Endothelial cell of umbilical vein (primary cell): ENCODE measurements at regions not wholly inside any gene's neighbourhood (a gene's known extent, or its start where the extent isn't known, plus 50 kb on each side); places are given as distances from the start of the nearest gene placed in this dataset.

Source experiments
- BruUV-seq: library from RNA; stranded (reverse); fragments of 400-500 nt; replicated peaks from 2 replicates; lab custom pipeline; 2021; lab: Mats Ljungman, UMichigan
- CTCF ChIA-PET: fragments of 300-600, 350-600 bp; sonication (Branson Sonifier 250); formaldehyde crosslinking; loops from one replicate; lab custom pipeline; 2021; ENCODE audit warnings: antibody characterized with exemption, inconsistent platforms; lab: Charles Lee
- POLR2A ChIA-PET: fragments of 300-600, 350-600 bp; sonication (Branson Sonifier 250); formaldehyde crosslinking; loops from one replicate; lab custom pipeline; 2021; ENCODE audit warnings: antibody characterized with exemption, inconsistent platforms; lab: Charles Lee
- DNase-seq: peaks from one replicate; pipeline ENCODE4 v3.0.0-alpha.2; 2011; ENCODE audit warnings: low read depth, low spot score
- FAIRE-seq: peaks from 2 replicates; lab custom pipeline; 2011; peaks lifted over from hg19 to GRCh38; lab: Jason Lieb, UNC
- H2AFZ ChIP-seq: 2 replicates; pipeline ENCODE4 v1.6.0; 2012; ENCODE audit warnings: low read depth, low read length, control low read depth, inconsistent platforms
- H3K27ac ChIP-seq: 2 replicates; pipeline ENCODE4 v1.5.1; 2011; ENCODE audit warnings: low read depth, mild to moderate bottlenecking, control low read depth, low read length, moderate library complexity; ENCODE audit not compliant: insufficient read depth
- H3K27me3 ChIP-seq, 2 experiments: 2 replicates each; pipeline versions ENCODE4 v1.6.0 to v1.6.1; 2011; ENCODE audit warnings: low read length in 2 of 2, mixed read lengths in 1 of 2; ENCODE audit not compliant: control insufficient read depth in 2 of 2, insufficient read depth in 2 of 2
- H3K36me3 ChIP-seq, 2 experiments: 2 replicates in 1 of 2; 3 replicates in 1 of 2; pipeline ENCODE4 v1.5.1; 2011; ENCODE audit warnings: low read length in 2 of 2, mild to moderate bottlenecking in 1 of 2, moderate library complexity in 1 of 2; ENCODE audit not compliant: control insufficient read depth in 2 of 2, insufficient read depth in 2 of 2; ENCODE audit errors: extremely low read depth in 1 of 2
- H3K4me1 ChIP-seq: 3 replicates; pipeline ENCODE4 v1.5.1; 2011; ENCODE audit warnings: mild to moderate bottlenecking, low read length; ENCODE audit not compliant: control insufficient read depth, insufficient read depth; ENCODE audit errors: extremely low read depth
- H3K4me2 ChIP-seq: 2 replicates; pipeline ENCODE4 v1.6.1; 2011; ENCODE audit warnings: low read length, control low read depth, mixed read lengths; ENCODE audit not compliant: insufficient read depth
- H3K4me3 ChIP-seq, 3 experiments: fragments of 200-600 bp in 1 of 3; sonication (generic), shearing (Covaris generic) in 1 of 3; replicated peaks in 1 of 3; 2 replicates each; pipeline ENCODE4 v1.5.1; 2011 to 2016; ENCODE audit warnings: control low read depth in 3 of 3, low read length in 3 of 3, mild to moderate bottlenecking in 2 of 3, inconsistent platforms in 1 of 3, low read depth in 1 of 3, moderate library complexity in 1 of 3; ENCODE audit not compliant: insufficient read depth in 1 of 3
- H3K79me2 ChIP-seq: 2 replicates; pipeline ENCODE4 v1.6.0; 2012; ENCODE audit warnings: low read length, inconsistent platforms; ENCODE audit not compliant: control insufficient read depth, insufficient read depth
- H3K9ac ChIP-seq: replicated peaks from 2 replicates; pipeline ENCODE3; 2011; ENCODE audit warnings: low read length, control low read depth; ENCODE audit not compliant: insufficient read depth; ENCODE audit errors: extremely low read depth
- H3K9me1 ChIP-seq: replicated peaks from 3 replicates; pipeline ENCODE4 v1.6.0; 2011; ENCODE audit warnings: mild to moderate bottlenecking, low read length; ENCODE audit not compliant: control insufficient read depth, insufficient read depth; ENCODE audit errors: extremely low read depth
- H3K9me3 ChIP-seq: replicated peaks from 2 replicates; pipeline ENCODE4 v1.5.1; 2012; ENCODE audit warnings: low read length, inconsistent platforms; ENCODE audit not compliant: control insufficient read depth, insufficient read depth
- H4K20me1 ChIP-seq: replicated peaks from 2 replicates; pipeline ENCODE3; 2011; ENCODE audit warnings: mild to moderate bottlenecking, low read length; ENCODE audit not compliant: control insufficient read depth, insufficient read depth; ENCODE audit errors: extremely low read depth
- CTCF ChIP-seq, 2 donors: IDR thresholded peaks; 1 replicate in 1 of 2; 2 replicates in 1 of 2; pipeline ENCODE4 v1.5.1; 2011; ENCODE audit warnings: low read length in 2 of 2, mild to moderate bottlenecking in 2 of 2, moderate library complexity in 2 of 2, control low read depth in 1 of 2, inconsistent platforms in 1 of 2, low read depth in 1 of 2; ENCODE audit not compliant: insufficient read depth in 1 of 2; ENCODE audit errors: extremely low read depth in 1 of 2
- EZH2 ChIP-seq: IDR thresholded peaks from 2 replicates; pipeline ENCODE4 v1.6.1; 2012; ENCODE audit warnings: borderline replicate concordance, low read depth, mild to moderate bottlenecking, moderate library complexity, low read length, inconsistent platforms; ENCODE audit not compliant: severe bottlenecking
- FOS ChIP-seq: IDR thresholded peaks from 2 replicates; pipeline ENCODE4 v1.6.1; 2011; ENCODE audit warnings: mild to moderate bottlenecking, low read length, moderate library complexity, borderline replicate concordance; ENCODE audit not compliant: insufficient read depth
- GATA2 ChIP-seq: IDR thresholded peaks from 2 replicates; pipeline ENCODE4 v1.7.0; 2011; ENCODE audit warnings: low read depth, mild to moderate bottlenecking, moderate library complexity, mixed read lengths, low read length; ENCODE audit not compliant: insufficient read length, insufficient read depth
- JUN ChIP-seq: IDR thresholded peaks from 2 replicates; pipeline ENCODE4 v1.6.1; 2011; ENCODE audit warnings: borderline replicate concordance, low read depth; ENCODE audit not compliant: insufficient read length, insufficient read depth
- MAX ChIP-seq: IDR thresholded peaks from 2 replicates; pipeline ENCODE4 v1.6.1; 2011; ENCODE audit not compliant: insufficient read depth, insufficient read length
- MYC ChIP-seq: IDR thresholded peaks from one replicate; pipeline ENCODE4 v1.6.1; 2011; ENCODE audit warnings: mild to moderate bottlenecking, low read depth, low read length
- POLR2A ChIP-seq: IDR thresholded peaks from 2 replicates; pipeline ENCODE4 v1.6.1; 2012; ENCODE audit warnings: low read depth, mild to moderate bottlenecking, control low read depth, low read length
- POLR2AphosphoS5 ChIP-seq: IDR thresholded peaks from 2 replicates; pipeline ENCODE4 v1.6.1; 2012; ENCODE audit warnings: low read depth, mild to moderate bottlenecking, control low read depth, low read length, moderate library complexity; ENCODE audit not compliant: insufficient read depth
- dilution Hi-C: fragments of 300-500 bp; cut with MboI; formaldehyde crosslinking; loops from one replicate; pipeline ENCODE4 v1.15.0; 2019; ENCODE audit warnings: low sequenced_read_pairs; ENCODE audit not compliant: extremely low pct_ligation_motif_present
- intact Hi-C: fragments of 100-400 bp; cut with micrococcal nuclease; formaldehyde crosslinking; loops from one replicate; pipeline ENCODE4 v1.10.0; 2022

- ChIA-PET CTCF (no interaction called here), POLR2A (no interaction called here)
- no peaks in the 10 kb centered on the region for H3K9me1 ChIP-seq
- no peaks in the 10 kb centered on the region for H3K9me3 ChIP-seq
- no peaks in the 10 kb centered on the region for H3K4me1 ChIP-seq
- DNase-seq (no peak), FAIRE-seq (no peak)
- no peak overlapping the region for H2AFZ ChIP-seq
- BruUV-seq = no TSS peak
- no peaks in the 10 kb centered on the region for H3K36me3 ChIP-seq
- dilution Hi-C loops (no loop called here), intact Hi-C loops (no loop called here)
- H3K79me2 ChIP-seq = no peaks in the 10 kb centered on the region
- no peak for TF ChIP-seq POLR2AphosphoS5
- H3K4me3 ChIP-seq = no peak overlapping the region
- H3K27me3 ChIP-seq = no peaks in the 10 kb centered on the region
- H4K20me1 ChIP-seq = no peaks in the 10 kb centered on the region
- H3K4me2 ChIP-seq = no peak overlapping the region
- no peak overlapping the region for H3K9ac ChIP-seq
- no peak overlapping the region for H3K27ac ChIP-seq
These were observed 392.7 kb downstream of the THBS2 start for GRCh38 chr6:168860987-168861386.

- CTCF ChIA-PET = no interaction called here
- POLR2A ChIA-PET = no interaction called here
- no peaks in the 10 kb centered on the region for H3K27me3 ChIP-seq
- H3K27ac ChIP-seq = no peak overlapping the region
- no TSS peak for BruUV-seq
- H4K20me1 ChIP-seq = no peaks in the 10 kb centered on the region
- no peaks in the 10 kb centered on the region for H3K4me1 ChIP-seq
- intact Hi-C loops = no loop called here
- no peak overlapping the region for H3K9ac ChIP-seq
- no peak overlapping the region for H2AFZ ChIP-seq
- no peaks in the 10 kb centered on the region for H3K9me1 ChIP-seq
- no peaks in the 10 kb centered on the region for H3K36me3 ChIP-seq
- H3K79me2 ChIP-seq = no peaks in the 10 kb centered on the region
- no peak for FAIRE-seq
- DNase-seq = no peak
- dilution Hi-C loops = no loop called here
- no peaks in the 10 kb centered on the region for H3K9me3 ChIP-seq
- H3K4me3 ChIP-seq = no peak overlapping the region
- TF ChIP-seq EZH2 (no peak), JUN (no peak), FOS (no peak), POLR2A (no peak), MYC (no peak), GATA2 (no peak), POLR2AphosphoS5 (no peak), MAX (no peak), CTCF (IDR thresholded peaks at IDR 0.05; ENCODE audit: extremely low read depth in 1 of 2, insufficient read depth in 1 of 2, low read depth in 1 of 2, low read length in 2 of 2) (no peak)
- H3K4me2 ChIP-seq = no peak overlapping the region
These were observed 393.3 kb downstream of the THBS2 start for GRCh38 chr6:168860341-168860740.
